Suprapubic skin (tissue), 4 donors: ENCODE measurements at regions not wholly inside any gene's neighbourhood (a gene's known extent, or its start where the extent isn't known, plus 50 kb on each side); places are given as distances from the start of the nearest gene placed in this dataset.

Experiments used
- DNase-seq, 2 donors: peaks; one replicate each; pipeline ENCODE4 v3.0.0-alpha.2; 2019; ENCODE audit warnings: low spot score in 2 of 2
- H3K27ac ChIP-seq: fragments of 200-600 bp; sonication (generic); one replicate; pipeline ENCODE4 v1.5.1; 2019
- H3K27me3 ChIP-seq: fragments of 200-600 bp; sonication (generic); one replicate; pipeline ENCODE4 v1.5.1; 2019
- H3K36me3 ChIP-seq: fragments of 200-600 bp; sonication (generic); one replicate; pipeline ENCODE4 v1.5.1; 2019
- H3K4me1 ChIP-seq: fragments of 200-600 bp; sonication (generic); one replicate; pipeline ENCODE4 v1.5.1; 2019
- H3K4me3 ChIP-seq: fragments of 200-600 bp; sonication (generic); one replicate; pipeline ENCODE4 v1.5.1; 2019; ENCODE audit warnings: mild to moderate bottlenecking
- H3K9me3 ChIP-seq: fragments of 200-600 bp; sonication (generic); one replicate; pipeline ENCODE4 v1.5.1; 2019
- CTCF ChIP-seq, 2 donors: fragments of 200-600 bp in 1 of 2; fragments of 450-650 bp in 1 of 2; sonication (generic) in 1 of 2; IDR thresholded peaks; one replicate each; pipeline ENCODE4 v1.5.1; 2016 to 2019; ENCODE audit warnings: antibody characterized with exemption in 2 of 2, mild to moderate bottlenecking in 1 of 2, moderate library complexity in 1 of 2
- EP300 ChIP-seq: sonication (generic); formaldehyde crosslinking; IDR thresholded peaks from one replicate; pipeline ENCODE4 v1.6.1; 2017; ENCODE audit warnings: antibody characterized with exemption
- POLR2A ChIP-seq, 2 donors: fragments of 450-650 bp; IDR thresholded peaks; one replicate each; pipeline ENCODE4 v1.6.1; 2017; ENCODE audit warnings: antibody characterized with exemption in 2 of 2, mild to moderate bottlenecking in 2 of 2, moderate library complexity in 2 of 2
- POLR2AphosphoS5 ChIP-seq, 3 donors: sonication (generic); formaldehyde crosslinking; IDR thresholded peaks; one replicate each; pipeline ENCODE4 v1.6.1; 2017; ENCODE audit warnings: antibody characterized with exemption in 3 of 3
- WGBS: methylation state at CpG from one replicate; pipeline ENCODE4 v1.1.5; 2018; 5-methylcytosine and 5-hydroxymethylcytosine counted together

DNA sequence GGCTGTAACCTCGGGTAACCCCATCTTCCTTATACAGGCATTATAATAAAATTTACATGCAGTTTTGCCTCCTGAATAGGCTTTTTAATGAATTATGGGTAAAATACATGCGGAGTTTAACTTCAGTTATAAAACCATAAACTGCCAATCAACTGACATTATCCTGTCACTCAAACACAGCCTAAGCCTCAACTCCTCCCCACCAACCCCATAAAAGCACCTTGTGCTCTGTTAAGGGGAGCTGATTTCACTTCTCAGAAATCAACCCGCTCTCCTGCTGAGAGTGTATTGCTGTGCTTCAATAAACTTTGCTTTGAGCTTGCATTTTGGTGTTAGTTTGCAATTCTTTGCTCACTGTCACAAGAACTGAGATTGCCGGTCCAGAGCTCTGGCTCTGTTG lies 1812.2 kb downstream of the BRINP3 start:
- TF ChIP-seq CTCF (IDR thresholded peaks at IDR 0.05) (no peak), EP300 (no peak), POLR2AphosphoS5 (IDR thresholded peaks at IDR 0.05) (no peak), POLR2A (IDR thresholded peaks at IDR 0.05) (no peak)
- no peak for DNase-seq
- Histone ChIP-seq H3K36me3 (no peaks in the 10 kb centered on the region), H3K4me1 (no peaks in the 10 kb centered on the region), H3K9me3 (no peaks in the 10 kb centered on the region), H3K27ac (no peak overlapping the region), H3K27me3 (no peaks in the 10 kb centered on the region), H3K4me3 (no peak overlapping the region)
- WGBS, result 53% methylated on average over 4 of the region's 4 CpGs

- TF ChIP-seq POLR2AphosphoS5 (IDR thresholded peaks at IDR 0.05), result no peak
- TF ChIP-seq CTCF (IDR thresholded peaks at IDR 0.05), result no peak
- TF ChIP-seq EP300, result no peak
- no peak for TF ChIP-seq POLR2A (IDR thresholded peaks at IDR 0.05)
- Histone ChIP-seq H3K36me3 (no peaks in the 10 kb centered on the region), H3K9me3 (no peaks in the 10 kb centered on the region), H3K27ac (no peak overlapping the region), H3K4me1 (no peaks in the 10 kb centered on the region), H3K4me3 (no peak overlapping the region), H3K27me3 (no peaks in the 10 kb centered on the region)
- no peak for DNase-seq
- WGBS, result 96% methylated on average over 2 of the region's 2 CpGs
Measured at GRCh38 chr1:188668083-188668482, 1809.6 kb downstream of the BRINP3 start.

DNA sequence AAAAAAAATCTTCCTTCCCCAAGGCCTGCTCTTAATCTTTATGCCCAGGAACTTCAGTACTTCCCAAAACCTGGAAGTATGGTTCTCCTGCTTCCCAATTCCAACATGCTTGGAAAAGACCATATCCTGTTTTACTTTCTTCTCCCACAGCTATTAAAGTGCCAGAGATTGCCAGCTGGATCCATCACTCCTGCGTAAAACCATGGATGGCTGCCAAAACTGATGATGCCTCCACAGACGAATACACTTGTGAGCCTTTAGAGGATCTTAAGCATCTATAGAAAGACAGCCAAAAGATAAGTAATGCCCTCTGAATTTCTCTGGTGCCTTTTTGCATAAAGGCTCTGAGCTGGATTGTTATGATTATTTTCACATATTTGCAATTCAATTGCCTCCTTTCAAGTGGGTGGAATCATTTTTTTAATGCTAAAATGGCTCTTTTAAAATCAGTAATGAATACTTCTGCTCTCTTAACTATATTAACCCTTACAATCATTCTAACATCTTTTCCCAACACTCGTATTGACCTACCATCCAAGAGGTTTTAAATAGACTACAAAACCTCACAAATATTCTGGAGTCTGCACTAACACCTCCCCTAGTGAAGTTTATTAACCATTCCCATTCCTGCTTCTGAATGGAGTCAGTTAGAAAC lies 1807.8 kb downstream of the BRINP3 start:
- no peaks in the 10 kb centered on the region for H3K4me1 ChIP-seq
- WGBS, result 41% methylated on average over 3 of the region's 3 CpGs
- DNase-seq, result no peak

DNA sequence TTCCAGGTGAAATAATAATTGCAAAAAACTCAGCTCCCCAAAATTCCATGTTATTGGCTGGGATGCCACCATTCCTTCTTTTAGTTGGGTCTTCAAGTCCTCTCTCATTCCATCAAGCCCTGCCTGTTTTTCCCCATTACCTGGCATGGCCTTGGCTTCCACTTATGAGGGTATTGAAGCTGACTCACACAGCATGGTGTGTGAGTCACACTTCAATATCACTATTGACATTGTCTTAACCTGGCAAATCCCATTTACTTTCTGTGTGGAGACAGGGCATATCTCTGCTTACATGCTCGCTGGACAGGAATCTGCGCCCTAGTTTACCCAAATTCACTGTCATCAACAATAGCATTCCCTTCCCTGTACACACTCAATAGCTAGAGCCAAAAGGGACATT lies 1806.8 kb downstream of the BRINP3 start:
- Histone ChIP-seq H3K9me3 (no peaks in the 10 kb centered on the region), H3K36me3 (no peaks in the 10 kb centered on the region), H3K4me1 (no peaks in the 10 kb centered on the region), H3K27me3 (no peaks in the 10 kb centered on the region), H3K27ac (no peak overlapping the region), H3K4me3 (no peak overlapping the region)
- no peak for TF ChIP-seq CTCF (IDR thresholded peaks at IDR 0.05)
- TF ChIP-seq POLR2AphosphoS5 (IDR thresholded peaks at IDR 0.05), result no peak
- TF ChIP-seq POLR2A (IDR thresholded peaks at IDR 0.05), result no peak
- TF ChIP-seq EP300, result no peak
- 97% methylated on average over 2 of the region's 2 CpGs for WGBS
- DNase-seq, result no peak

More for the DNA sequence above, 1807.8 kb downstream of the BRINP3 start:
- TF ChIP-seq EP300 (no peak), POLR2A (IDR thresholded peaks at IDR 0.05) (no peak), POLR2AphosphoS5 (IDR thresholded peaks at IDR 0.05) (no peak)
- Histone ChIP-seq H3K27ac (no peak overlapping the region), H3K27me3 (no peaks in the 10 kb centered on the region), H3K9me3 (no peaks in the 10 kb centered on the region), H3K4me3 (no peak overlapping the region), H3K36me3 (no peaks in the 10 kb centered on the region)

GRCh38 chr1:188672153-188672552 lies 1805.5 kb downstream of the BRINP3 start:
- no peaks in the 10 kb centered on the region for H3K4me1 ChIP-seq
- no peak for TF ChIP-seq CTCF (IDR thresholded peaks at IDR 0.05)
- no peak for TF ChIP-seq POLR2A (IDR thresholded peaks at IDR 0.05)
- no peak for TF ChIP-seq POLR2AphosphoS5 (IDR thresholded peaks at IDR 0.05)
- TF ChIP-seq EP300, result no peak
- H3K9me3 ChIP-seq, result no peaks in the 10 kb centered on the region
- no peaks in the 10 kb centered on the region for H3K36me3 ChIP-seq
- DNase-seq, result no peak
- H3K4me3 ChIP-seq, result no peak overlapping the region
- H3K27ac ChIP-seq, result no peak overlapping the region
- H3K27me3 ChIP-seq, result no peaks in the 10 kb centered on the region

DNA sequence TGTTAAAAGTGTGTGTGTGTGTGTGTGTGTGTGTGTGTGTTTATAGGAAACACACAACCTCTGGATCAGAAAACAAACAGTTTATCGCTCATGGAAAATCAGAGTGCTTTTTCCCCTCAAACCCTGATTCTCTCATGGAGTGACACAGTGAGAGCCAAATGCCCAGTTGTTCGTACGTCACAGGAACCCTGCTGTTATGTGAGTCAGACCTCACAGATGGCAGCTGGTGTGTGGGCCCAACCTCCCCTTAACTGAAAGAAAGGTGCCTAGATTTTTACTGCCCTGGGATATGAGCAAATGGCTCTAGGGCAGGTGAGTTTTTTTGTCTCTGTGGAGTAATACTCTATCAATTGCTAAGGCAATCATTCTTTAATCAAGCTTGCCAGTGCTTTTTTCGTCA lies 1788.1 kb downstream of the BRINP3 start:
- H3K4me3 ChIP-seq, result no peak overlapping the region
- TF ChIP-seq POLR2AphosphoS5 (IDR thresholded peaks at IDR 0.05), result no peak
- no peak for TF ChIP-seq CTCF (IDR thresholded peaks at IDR 0.05)
- no peak for TF ChIP-seq EP300
- no peak for TF ChIP-seq POLR2A (IDR thresholded peaks at IDR 0.05)
- H3K27me3 ChIP-seq, result no peaks in the 10 kb centered on the region
- no peak overlapping the region for H3K27ac ChIP-seq
- no peak for DNase-seq
- H3K36me3 ChIP-seq, result no peaks in the 10 kb centered on the region
- 73% methylated on average over 4 of the region's 4 CpGs for WGBS
- no peaks in the 10 kb centered on the region for H3K4me1 ChIP-seq
- H3K9me3 ChIP-seq, result no peaks in the 10 kb centered on the region
